ENCODE measurements at regions not wholly inside any gene's neighbourhood (a gene's known extent, or its start where the extent isn't known, plus 50 kb on each side); places are given as distances from the start of the nearest gene placed in this dataset.
A peak's percentile ranks its signal among the peaks of the same experiment; 100 is the strongest.

- WGBS, 2 donors (ENCODE audit: low coverage in 1 of 2), result 73 to 78% methylated on average over 3 to 4 of the region's 4 CpGs
- Histone ChIP-seq H3K4me3 (no peak overlapping the region), H3K9me3 (no peaks in the 10 kb centered on the region), H3K4me1 (no peaks in the 10 kb centered on the region), H3K27ac (no peak overlapping the region), H3K27me3 (no peaks in the 10 kb centered on the region), H3K36me3 (no peaks in the 10 kb centered on the region)
- no peak for ATAC-seq
- TF ChIP-seq, protein P1, sequence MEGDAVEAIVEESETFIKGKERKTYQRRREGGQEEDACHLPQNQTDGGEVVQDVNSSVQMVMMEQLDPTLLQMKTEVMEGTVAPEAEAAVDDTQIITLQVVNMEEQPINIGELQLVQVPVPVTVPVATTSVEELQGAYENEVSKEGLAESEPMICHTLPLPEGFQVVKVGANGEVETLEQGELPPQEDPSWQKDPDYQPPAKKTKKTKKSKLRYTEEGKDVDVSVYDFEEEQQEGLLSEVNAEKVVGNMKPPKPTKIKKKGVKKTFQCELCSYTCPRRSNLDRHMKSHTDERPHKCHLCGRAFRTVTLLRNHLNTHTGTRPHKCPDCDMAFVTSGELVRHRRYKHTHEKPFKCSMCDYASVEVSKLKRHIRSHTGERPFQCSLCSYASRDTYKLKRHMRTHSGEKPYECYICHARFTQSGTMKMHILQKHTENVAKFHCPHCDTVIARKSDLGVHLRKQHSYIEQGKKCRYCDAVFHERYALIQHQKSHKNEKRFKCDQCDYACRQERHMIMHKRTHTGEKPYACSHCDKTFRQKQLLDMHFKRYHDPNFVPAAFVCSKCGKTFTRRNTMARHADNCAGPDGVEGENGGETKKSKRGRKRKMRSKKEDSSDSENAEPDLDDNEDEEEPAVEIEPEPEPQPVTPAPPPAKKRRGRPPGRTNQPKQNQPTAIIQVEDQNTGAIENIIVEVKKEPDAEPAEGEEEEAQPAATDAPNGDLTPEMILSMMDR (IDR thresholded peaks at IDR 0.05), result no peak
- TF ChIP-seq POLR2A (IDR thresholded peaks at IDR 0.05) (no peak), EP300 (IDR thresholded peaks at IDR 0.05) (no peak), POLR2AphosphoS5 (IDR thresholded peaks at IDR 0.05) (no peak)
Measured at GRCh38 chr5:3701694-3702093, 106.1 kb downstream of the IRX1 start.

DNA sequence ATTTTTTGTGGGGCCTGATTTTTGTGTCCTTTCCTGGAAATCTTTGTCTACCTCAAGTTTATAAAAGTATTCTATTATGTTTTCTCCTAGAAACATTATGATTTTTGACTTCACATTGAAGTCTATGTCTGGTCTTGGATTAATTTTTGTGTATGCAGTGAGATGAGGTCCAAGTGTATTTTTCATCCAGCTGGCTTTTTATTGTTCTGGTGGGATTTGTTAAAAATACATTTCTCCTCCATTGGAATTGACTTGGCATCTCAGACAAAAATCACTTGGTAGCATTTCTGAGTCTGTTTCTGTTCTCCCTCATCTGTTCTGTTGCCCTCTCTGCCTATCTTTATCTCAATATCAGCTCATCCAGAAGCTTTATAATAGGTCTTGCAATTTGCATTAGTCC, 109.0 kb downstream of the IRX1 start:
- no peak for TF ChIP-seq POLR2AphosphoS5 (IDR thresholded peaks at IDR 0.05)
- TF ChIP-seq, protein P1 (IDR thresholded peaks at IDR 0.05), result no peak
- no peak for TF ChIP-seq EP300 (IDR thresholded peaks at IDR 0.05)
- TF ChIP-seq POLR2A (IDR thresholded peaks at IDR 0.05), result no peak
- Histone ChIP-seq H3K27me3 (peaks cover 7% of the 10 kb centered on the region), H3K27ac (no peak overlapping the region), H3K4me1 (no peaks in the 10 kb centered on the region), H3K9me3 (no peaks in the 10 kb centered on the region), H3K36me3 (no peaks in the 10 kb centered on the region), H3K4me3 (no peak overlapping the region)
- no peak for ATAC-seq

GRCh38 chr5:3709068-3709716, 113.6 kb downstream of the IRX1 start:
- no peak for TF ChIP-seq EP300 (IDR thresholded peaks at IDR 0.05)
- TF ChIP-seq POLR2A (IDR thresholded peaks at IDR 0.05), result no peak
- TF ChIP-seq, protein P1 (IDR thresholded peaks at IDR 0.05), result no peak
- no peak for TF ChIP-seq POLR2AphosphoS5 (IDR thresholded peaks at IDR 0.05)
- no peaks in the 10 kb centered on the region for H3K36me3 ChIP-seq
- ATAC-seq, result no peak
- H3K4me3 ChIP-seq, result no peak overlapping the region
- H3K27ac ChIP-seq, result no peak overlapping the region
- H3K27me3 ChIP-seq, result peaks cover 19% of the 10 kb centered on the region
- H3K9me3 ChIP-seq, result no peaks in the 10 kb centered on the region
- 44 to 52% methylated on average over 9 to 11 of the region's 11 CpGs for WGBS, 2 donors (ENCODE audit: low coverage in 1 of 2)
- no peaks in the 10 kb centered on the region for H3K4me1 ChIP-seq

DNA sequence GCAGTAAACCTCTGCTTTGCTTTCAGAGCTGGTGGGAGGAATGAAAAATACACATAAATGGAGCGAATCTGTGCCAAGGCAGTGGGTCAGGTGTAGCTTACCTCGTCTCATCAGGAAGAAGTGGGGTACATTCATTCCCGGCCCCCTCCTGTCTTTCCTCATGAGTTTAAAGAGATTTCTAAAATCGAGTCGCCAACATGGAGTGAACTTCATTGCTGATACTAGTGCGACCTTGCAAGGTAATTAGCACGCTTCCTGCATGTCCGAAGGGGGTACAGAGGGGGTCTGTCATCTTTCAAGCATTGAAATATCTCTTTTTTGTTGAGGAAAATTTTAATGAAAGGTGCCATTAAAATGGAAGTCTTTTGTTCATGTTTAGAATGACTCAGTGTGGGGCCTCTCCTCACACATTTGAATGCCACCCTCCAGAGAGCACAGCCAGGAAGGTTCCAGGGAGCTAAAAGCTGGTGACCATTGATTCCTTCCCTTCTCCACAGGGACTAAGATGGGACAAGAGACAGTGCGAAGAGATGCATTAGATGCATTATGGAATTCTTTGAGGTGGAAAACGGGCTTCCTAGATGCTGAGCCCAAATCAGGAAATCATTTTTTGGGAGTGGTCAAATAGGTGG, 114.2 kb downstream of the IRX1 start:
- Histone ChIP-seq H3K27me3 (peaks cover 19% of the 10 kb centered on the region), H3K4me1 (no peaks in the 10 kb centered on the region), H3K36me3 (no peaks in the 10 kb centered on the region), H3K9me3 (no peaks in the 10 kb centered on the region), H3K4me3 (no peak overlapping the region), H3K27ac (no peak overlapping the region)
- WGBS, 2 donors (ENCODE audit: low coverage in 1 of 2), result 59 to 70% methylated on average over 5 to 10 of the region's 10 CpGs
- TF ChIP-seq EP300 (IDR thresholded peaks at IDR 0.05) (no peak), POLR2A (IDR thresholded peaks at IDR 0.05) (no peak), POLR2AphosphoS5 (IDR thresholded peaks at IDR 0.05) (no peak)
- ATAC-seq, result no peak

GRCh38 chr5:3715062-3715461, 119.4 kb downstream of the IRX1 start:
- Histone ChIP-seq H3K4me3 (no peak overlapping the region), H3K27ac (no peak overlapping the region), H3K27me3 (peaks cover 8% of the 10 kb centered on the region), H3K9me3 (peaks cover 0 to 12% (median 0%) of the 10 kb centered on the region in 3 donors), H3K36me3 (no peaks in the 10 kb centered on the region), H3K4me1 (no peaks in the 10 kb centered on the region)
- peak; percentile 39 for ATAC-seq
- no peak for TF ChIP-seq POLR2AphosphoS5 (IDR thresholded peaks at IDR 0.05)
- 38 to 58% methylated on average over 6 to 9 of the region's 9 CpGs for WGBS, 2 donors (ENCODE audit: low coverage in 1 of 2)

DNA sequence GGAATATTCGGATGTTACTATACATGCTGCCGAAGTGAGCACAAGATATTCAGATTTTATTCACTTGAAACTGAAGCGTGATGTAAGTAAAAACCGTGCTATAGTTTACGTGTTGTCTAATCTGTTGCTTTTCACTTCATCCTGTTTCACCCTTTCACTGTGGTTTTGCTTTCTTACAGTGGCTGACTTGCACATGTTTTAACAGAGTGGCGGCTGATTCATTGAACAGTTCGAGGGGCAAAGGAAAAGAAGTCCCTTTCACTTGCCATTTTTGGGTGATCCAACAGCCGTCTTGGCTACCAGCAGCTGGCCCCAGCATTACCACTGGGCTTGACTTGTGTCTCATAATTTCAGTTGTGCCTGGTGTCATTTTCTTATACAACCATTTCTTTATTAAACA, 134.0 kb downstream of the IRX1 start:
- Histone ChIP-seq H3K9me3 (no peaks in the 10 kb centered on the region), H3K27ac (no peak overlapping the region)
- WGBS, 2 donors (ENCODE audit: low coverage in 1 of 2), result 51 to 67% methylated on average over 7 to 8 of the region's 8 CpGs

More for the DNA sequence above, 134.0 kb downstream of the IRX1 start:
- no peak for TF ChIP-seq POLR2A (IDR thresholded peaks at IDR 0.05)
- no peak for TF ChIP-seq POLR2AphosphoS5 (IDR thresholded peaks at IDR 0.05)
- TF ChIP-seq, protein P1 (IDR thresholded peaks at IDR 0.05), result no peak
- TF ChIP-seq EP300 (IDR thresholded peaks at IDR 0.05), result no peak
- H3K27me3 ChIP-seq, result peaks cover 18% of the 10 kb centered on the region
- no peak overlapping the region for H3K4me3 ChIP-seq
- no peak for ATAC-seq
- no peaks in the 10 kb centered on the region for H3K36me3 ChIP-seq
- no peaks in the 10 kb centered on the region for H3K4me1 ChIP-seq
